ENCODE measurements at regions not wholly inside any gene's neighbourhood (a gene's known extent, or its start where the extent isn't known, plus 50 kb on each side); places are given as distances from the start of the nearest gene placed in this dataset.

DNA sequence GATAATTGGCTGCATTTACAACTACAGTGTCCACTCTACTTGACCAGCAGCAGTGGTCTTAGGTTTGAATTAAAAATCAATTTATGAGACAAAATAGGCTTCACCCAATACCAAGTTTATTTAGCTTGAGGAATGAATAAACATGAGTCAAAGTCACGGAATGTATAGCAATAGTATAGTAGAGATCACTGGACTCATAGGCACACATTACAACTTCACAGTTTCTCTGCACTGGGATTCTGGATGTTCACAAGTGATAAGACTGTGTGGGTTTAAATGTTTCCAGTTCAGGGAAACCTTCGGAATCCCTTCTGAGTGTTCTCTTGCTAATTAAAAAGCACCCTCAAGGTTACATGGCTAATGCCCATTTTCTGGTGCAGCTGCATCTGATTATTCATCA is 1064.9 kb downstream of the SLITRK5 start:
- TF ChIP-seq, protein P1, sequence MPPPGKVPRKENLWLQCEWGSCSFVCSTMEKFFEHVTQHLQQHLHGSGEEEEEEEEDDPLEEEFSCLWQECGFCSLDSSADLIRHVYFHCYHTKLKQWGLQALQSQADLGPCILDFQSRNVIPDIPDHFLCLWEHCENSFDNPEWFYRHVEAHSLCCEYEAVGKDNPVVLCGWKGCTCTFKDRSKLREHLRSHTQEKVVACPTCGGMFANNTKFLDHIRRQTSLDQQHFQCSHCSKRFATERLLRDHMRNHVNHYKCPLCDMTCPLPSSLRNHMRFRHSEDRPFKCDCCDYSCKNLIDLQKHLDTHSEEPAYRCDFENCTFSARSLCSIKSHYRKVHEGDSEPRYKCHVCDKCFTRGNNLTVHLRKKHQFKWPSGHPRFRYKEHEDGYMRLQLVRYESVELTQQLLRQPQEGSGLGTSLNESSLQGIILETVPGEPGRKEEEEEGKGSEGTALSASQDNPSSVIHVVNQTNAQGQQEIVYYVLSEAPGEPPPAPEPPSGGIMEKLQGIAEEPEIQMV (tag; conservative IDR thresholded peaks at IDR 0.05; ENCODE audit: low read depth): no peak
- TF ChIP-seq HNRNPH1 (optimal IDR thresholded peaks at IDR 0.05; ENCODE audit: low read depth, low read length) (no peak), DACH1 (IDR thresholded peaks at IDR 0.05; ENCODE audit: partially characterized antibody) (no peak), POLR2AphosphoS5 (IDR thresholded peaks at IDR 0.05; ENCODE audit: control insufficient read depth, insufficient read depth, low read depth, low read length) (no peak), ZEB2 (IDR thresholded peaks at IDR 0.05) (no peak), NR2C1 (IDR thresholded peaks at IDR 0.05) (no peak), NR2C1 (tag; IDR thresholded peaks at IDR 0.05) (no peak), RFX5 (IDR thresholded peaks at IDR 0.05; ENCODE audit: low read depth, low read length) (no peak)
- TF ChIP-seq, protein P2, sequence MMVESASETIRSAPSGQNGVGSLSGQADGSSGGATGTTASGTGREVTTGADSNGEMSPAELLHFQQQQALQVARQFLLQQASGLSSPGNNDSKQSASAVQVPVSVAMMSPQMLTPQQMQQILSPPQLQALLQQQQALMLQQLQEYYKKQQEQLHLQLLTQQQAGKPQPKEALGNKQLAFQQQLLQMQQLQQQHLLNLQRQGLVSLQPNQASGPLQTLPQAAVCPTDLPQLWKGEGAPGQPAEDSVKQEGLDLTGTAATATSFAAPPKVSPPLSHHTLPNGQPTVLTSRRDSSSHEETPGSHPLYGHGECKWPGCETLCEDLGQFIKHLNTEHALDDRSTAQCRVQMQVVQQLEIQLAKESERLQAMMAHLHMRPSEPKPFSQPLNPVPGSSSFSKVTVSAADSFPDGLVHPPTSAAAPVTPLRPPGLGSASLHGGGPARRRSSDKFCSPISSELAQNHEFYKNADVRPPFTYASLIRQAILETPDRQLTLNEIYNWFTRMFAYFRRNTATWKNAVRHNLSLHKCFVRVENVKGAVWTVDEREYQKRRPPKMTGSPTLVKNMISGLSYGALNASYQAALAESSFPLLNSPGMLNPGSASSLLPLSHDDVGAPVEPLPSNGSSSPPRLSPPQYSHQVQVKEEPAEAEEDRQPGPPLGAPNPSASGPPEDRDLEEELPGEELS (CRISPR knock-in tag; IDR thresholded peaks at IDR 0.05; ENCODE audit: borderline replicate concordance): no peak
- TF ChIP-seq, protein P3, sequence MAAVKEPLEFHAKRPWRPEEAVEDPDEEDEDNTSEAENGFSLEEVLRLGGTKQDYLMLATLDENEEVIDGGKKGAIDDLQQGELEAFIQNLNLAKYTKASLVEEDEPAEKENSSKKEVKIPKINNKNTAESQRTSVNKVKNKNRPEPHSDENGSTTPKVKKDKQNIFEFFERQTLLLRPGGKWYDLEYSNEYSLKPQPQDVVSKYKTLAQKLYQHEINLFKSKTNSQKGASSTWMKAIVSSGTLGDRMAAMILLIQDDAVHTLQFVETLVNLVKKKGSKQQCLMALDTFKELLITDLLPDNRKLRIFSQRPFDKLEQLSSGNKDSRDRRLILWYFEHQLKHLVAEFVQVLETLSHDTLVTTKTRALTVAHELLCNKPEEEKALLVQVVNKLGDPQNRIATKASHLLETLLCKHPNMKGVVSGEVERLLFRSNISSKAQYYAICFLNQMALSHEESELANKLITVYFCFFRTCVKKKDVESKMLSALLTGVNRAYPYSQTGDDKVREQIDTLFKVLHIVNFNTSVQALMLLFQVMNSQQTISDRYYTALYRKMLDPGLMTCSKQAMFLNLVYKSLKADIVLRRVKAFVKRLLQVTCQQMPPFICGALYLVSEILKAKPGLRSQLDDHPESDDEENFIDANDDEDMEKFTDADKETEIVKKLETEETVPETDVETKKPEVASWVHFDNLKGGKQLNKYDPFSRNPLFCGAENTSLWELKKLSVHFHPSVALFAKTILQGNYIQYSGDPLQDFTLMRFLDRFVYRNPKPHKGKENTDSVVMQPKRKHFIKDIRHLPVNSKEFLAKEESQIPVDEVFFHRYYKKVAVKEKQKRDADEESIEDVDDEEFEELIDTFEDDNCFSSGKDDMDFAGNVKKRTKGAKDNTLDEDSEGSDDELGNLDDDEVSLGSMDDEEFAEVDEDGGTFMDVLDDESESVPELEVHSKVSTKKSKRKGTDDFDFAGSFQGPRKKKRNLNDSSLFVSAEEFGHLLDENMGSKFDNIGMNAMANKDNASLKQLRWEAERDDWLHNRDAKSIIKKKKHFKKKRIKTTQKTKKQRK (IDR thresholded peaks at IDR 0.05; ENCODE audit: borderline replicate concordance, low read depth, low read length): no peak
- TF ChIP-seq, protein P4, sequence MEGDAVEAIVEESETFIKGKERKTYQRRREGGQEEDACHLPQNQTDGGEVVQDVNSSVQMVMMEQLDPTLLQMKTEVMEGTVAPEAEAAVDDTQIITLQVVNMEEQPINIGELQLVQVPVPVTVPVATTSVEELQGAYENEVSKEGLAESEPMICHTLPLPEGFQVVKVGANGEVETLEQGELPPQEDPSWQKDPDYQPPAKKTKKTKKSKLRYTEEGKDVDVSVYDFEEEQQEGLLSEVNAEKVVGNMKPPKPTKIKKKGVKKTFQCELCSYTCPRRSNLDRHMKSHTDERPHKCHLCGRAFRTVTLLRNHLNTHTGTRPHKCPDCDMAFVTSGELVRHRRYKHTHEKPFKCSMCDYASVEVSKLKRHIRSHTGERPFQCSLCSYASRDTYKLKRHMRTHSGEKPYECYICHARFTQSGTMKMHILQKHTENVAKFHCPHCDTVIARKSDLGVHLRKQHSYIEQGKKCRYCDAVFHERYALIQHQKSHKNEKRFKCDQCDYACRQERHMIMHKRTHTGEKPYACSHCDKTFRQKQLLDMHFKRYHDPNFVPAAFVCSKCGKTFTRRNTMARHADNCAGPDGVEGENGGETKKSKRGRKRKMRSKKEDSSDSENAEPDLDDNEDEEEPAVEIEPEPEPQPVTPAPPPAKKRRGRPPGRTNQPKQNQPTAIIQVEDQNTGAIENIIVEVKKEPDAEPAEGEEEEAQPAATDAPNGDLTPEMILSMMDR (IDR thresholded peaks at IDR 0.05 in 2 of 3, conservative IDR thresholded peaks at IDR 0.05 in 1 of 3; ENCODE audit: insufficient read depth in 2 of 3, low read depth in 1 of 3, low read length in 3 of 3): no peak

All from K562 (cell line).